Activated naive CD4-positive, alpha-beta T cell treated with Interleukin-2 at 50 U/mL for 16 hours (primary cell): ENCODE measurements at regions not wholly inside any gene's neighbourhood (a gene's known extent, or its start where the extent isn't known, plus 50 kb on each side); places are given as distances from the start of the nearest gene placed in this dataset.
"Not testable (repeated sequence)": the region's sequence is repeated elsewhere in the genome, so short reads cannot be mapped to it uniquely, and the experiment has no call there.

Experiments used
- DNase-seq: peaks from one replicate; pipeline ENCODE4 v3.0.0-alpha.2; 2020

- no peak for DNase-seq
Observed at GRCh38 chr17:56694825-56695224, 101.3 kb downstream of the NOG start.

- no peak for DNase-seq
Observed at GRCh38 chr17:56697190-56697589, 103.7 kb downstream of the NOG start.

- no peak for DNase-seq
Observed at GRCh38 chr17:56699186-56699894, 105.8 kb downstream of the NOG start.

GRCh38 chr17:56700919-56701420 is 107.5 kb downstream of the NOG start:
- DNase-seq, result no peak

- no peak for DNase-seq
Observed at GRCh38 chr17:56707312-56708219, 114.1 kb downstream of the NOG start.

GRCh38 chr17:56708220-56708558 is 114.7 kb downstream of the NOG start:
- no peak for DNase-seq

GRCh38 chr17:56708670-56709410 is 115.3 kb downstream of the NOG start:
- DNase-seq, result no peak

- DNase-seq, result no peak
Observed at GRCh38 chr17:56710986-56711385, 117.5 kb downstream of the NOG start.

- peak; percentile 72 for DNase-seq
Observed at GRCh38 chr17:56715613-56716357, 117.9 kb downstream of the C17orf67 start.

- no peak for DNase-seq
Observed at GRCh38 chr17:56717471-56717870, 116.2 kb downstream of the C17orf67 start.

- DNase-seq, result no peak
Observed at GRCh38 chr17:56718515-56718914, 115.2 kb downstream of the C17orf67 start.

GRCh38 chr17:56723421-56723820 is 110.3 kb downstream of the C17orf67 start:
- DNase-seq, result no peak

GRCh38 chr17:56724664-56725063 is 109.1 kb downstream of the C17orf67 start:
- DNase-seq, result no peak

- no peak for DNase-seq
Observed at GRCh38 chr17:56725144-56725543, 108.6 kb downstream of the C17orf67 start.

- no peak for DNase-seq
Observed at GRCh38 chr17:56727876-56728617, 105.7 kb downstream of the C17orf67 start.

- not testable (repeated sequence) for DNase-seq
Observed at GRCh38 chr17:56731096-56731495, 102.6 kb downstream of the C17orf67 start.

GRCh38 chr17:56733833-56734232 is 99.9 kb downstream of the C17orf67 start:
- no peak for DNase-seq

GRCh38 chr17:56735842-56736241 is 97.9 kb downstream of the C17orf67 start:
- no peak for DNase-seq

GRCh38 chr17:56737421-56738161 is 96.1 kb downstream of the C17orf67 start:
- DNase-seq, result no peak

GRCh38 chr17:56739376-56739775 is 94.3 kb downstream of the C17orf67 start:
- no peak for DNase-seq

GRCh38 chr17:56739776-56740175 is 93.9 kb downstream of the C17orf67 start:
- DNase-seq, result no peak
